ENCODE measurements at regions not wholly inside any gene's neighbourhood (a gene's known extent, or its start where the extent isn't known, plus 50 kb on each side); places are given as distances from the start of the nearest gene placed in this dataset.

DNA sequence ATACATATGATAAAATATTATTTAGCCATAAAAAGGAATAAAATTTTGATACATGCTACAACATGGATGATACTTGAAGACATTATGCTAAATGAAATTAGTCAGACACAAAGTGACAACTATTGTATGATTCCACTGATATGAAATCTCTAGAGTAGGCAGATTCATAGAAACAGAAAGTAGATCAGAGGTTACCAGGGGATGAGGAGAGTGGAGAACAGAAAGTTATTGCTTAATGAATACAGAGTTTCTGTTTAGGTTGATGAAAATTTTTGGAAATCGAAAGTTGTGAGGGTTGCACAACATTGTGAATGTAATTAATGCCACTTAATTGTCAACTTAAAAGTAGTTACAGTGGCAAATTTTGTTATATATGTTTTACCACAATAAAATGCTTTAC lies 315.7 kb upstream of the USP25 start:
- TF ChIP-seq GABPA (IDR thresholded peaks at IDR 0.05; ENCODE audit: low read depth), result no peak
- TF ChIP-seq, protein P1, sequence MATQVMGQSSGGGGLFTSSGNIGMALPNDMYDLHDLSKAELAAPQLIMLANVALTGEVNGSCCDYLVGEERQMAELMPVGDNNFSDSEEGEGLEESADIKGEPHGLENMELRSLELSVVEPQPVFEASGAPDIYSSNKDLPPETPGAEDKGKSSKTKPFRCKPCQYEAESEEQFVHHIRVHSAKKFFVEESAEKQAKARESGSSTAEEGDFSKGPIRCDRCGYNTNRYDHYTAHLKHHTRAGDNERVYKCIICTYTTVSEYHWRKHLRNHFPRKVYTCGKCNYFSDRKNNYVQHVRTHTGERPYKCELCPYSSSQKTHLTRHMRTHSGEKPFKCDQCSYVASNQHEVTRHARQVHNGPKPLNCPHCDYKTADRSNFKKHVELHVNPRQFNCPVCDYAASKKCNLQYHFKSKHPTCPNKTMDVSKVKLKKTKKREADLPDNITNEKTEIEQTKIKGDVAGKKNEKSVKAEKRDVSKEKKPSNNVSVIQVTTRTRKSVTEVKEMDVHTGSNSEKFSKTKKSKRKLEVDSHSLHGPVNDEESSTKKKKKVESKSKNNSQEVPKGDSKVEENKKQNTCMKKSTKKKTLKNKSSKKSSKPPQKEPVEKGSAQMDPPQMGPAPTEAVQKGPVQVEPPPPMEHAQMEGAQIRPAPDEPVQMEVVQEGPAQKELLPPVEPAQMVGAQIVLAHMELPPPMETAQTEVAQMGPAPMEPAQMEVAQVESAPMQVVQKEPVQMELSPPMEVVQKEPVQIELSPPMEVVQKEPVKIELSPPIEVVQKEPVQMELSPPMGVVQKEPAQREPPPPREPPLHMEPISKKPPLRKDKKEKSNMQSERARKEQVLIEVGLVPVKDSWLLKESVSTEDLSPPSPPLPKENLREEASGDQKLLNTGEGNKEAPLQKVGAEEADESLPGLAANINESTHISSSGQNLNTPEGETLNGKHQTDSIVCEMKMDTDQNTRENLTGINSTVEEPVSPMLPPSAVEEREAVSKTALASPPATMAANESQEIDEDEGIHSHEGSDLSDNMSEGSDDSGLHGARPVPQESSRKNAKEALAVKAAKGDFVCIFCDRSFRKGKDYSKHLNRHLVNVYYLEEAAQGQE (IDR thresholded peaks at IDR 0.05; ENCODE audit: insufficient replicate concordance, low read depth), result no peak
- no peak for TF ChIP-seq POLR2AphosphoS5 (IDR thresholded peaks at IDR 0.05; ENCODE audit: low read depth)
- TF ChIP-seq, protein P2, sequence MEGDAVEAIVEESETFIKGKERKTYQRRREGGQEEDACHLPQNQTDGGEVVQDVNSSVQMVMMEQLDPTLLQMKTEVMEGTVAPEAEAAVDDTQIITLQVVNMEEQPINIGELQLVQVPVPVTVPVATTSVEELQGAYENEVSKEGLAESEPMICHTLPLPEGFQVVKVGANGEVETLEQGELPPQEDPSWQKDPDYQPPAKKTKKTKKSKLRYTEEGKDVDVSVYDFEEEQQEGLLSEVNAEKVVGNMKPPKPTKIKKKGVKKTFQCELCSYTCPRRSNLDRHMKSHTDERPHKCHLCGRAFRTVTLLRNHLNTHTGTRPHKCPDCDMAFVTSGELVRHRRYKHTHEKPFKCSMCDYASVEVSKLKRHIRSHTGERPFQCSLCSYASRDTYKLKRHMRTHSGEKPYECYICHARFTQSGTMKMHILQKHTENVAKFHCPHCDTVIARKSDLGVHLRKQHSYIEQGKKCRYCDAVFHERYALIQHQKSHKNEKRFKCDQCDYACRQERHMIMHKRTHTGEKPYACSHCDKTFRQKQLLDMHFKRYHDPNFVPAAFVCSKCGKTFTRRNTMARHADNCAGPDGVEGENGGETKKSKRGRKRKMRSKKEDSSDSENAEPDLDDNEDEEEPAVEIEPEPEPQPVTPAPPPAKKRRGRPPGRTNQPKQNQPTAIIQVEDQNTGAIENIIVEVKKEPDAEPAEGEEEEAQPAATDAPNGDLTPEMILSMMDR (IDR thresholded peaks at IDR 0.05; ENCODE audit: insufficient read depth, low read length), result no peak
- no peak for TF ChIP-seq SPI1 (IDR thresholded peaks at IDR 0.05; ENCODE audit: borderline replicate concordance, low read depth)
- H3K27ac ChIP-seq (replicated peaks), result no peak overlapping the region
- H3K4me3 ChIP-seq (replicated peaks; ENCODE audit: insufficient read depth, low read length), result no peak overlapping the region
- DNase-seq (ENCODE audit: low read depth in 1 of 2, low spot score in 1 of 2), result no peak
- no peaks in the 10 kb centered on the region for H3K27me3 ChIP-seq (ENCODE audit: insufficient read depth, poor library complexity, severe bottlenecking)

DNA sequence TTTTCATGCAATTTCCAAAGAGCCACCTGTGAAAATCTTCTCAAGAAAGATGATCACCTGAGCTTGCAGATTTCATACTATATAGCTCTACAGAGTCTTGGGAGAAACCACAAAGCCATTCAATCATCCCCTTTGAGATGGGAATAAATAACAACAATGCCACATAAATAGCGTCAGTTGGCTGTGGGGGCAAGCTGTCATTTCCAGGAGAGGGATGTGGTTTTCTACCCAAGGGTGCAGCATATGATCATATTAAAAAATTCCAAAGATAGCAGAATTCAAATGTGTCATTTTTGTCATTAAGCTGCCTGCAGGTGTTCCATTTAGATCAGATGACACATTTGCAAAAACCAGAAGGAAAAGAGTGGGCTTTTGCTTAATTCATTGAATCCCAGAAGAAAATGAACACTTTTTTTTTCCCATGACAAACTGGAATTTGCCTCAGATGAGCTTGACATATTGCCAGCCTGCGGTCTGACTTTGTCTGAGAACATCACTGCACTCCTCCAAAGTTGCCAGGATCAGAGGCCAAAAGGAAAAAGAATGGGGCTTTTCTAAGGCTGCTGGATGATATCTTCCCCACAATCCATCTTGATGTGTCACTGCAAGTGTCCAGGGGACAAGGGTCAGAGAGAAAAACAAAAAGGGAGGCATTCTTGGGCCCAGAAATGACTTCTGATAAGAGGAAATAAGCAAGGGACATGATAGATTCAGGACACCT lies 314.1 kb upstream of the USP25 start:
- Histone ChIP-seq H3K27ac (replicated peaks) (no peak overlapping the region), H3K27me3 (ENCODE audit: insufficient read depth, poor library complexity, severe bottlenecking) (no peaks in the 10 kb centered on the region), H3K4me3 (replicated peaks; ENCODE audit: insufficient read depth, low read length) (no peak overlapping the region)
- DNase-seq (ENCODE audit: low read depth in 1 of 2, low spot score in 1 of 2), result no peak
- TF ChIP-seq, protein P2 (IDR thresholded peaks at IDR 0.05; ENCODE audit: insufficient read depth, low read length), result no peak
- TF ChIP-seq, protein P1 (IDR thresholded peaks at IDR 0.05; ENCODE audit: insufficient replicate concordance, low read depth), result no peak
- TF ChIP-seq POLR2AphosphoS5 (IDR thresholded peaks at IDR 0.05; ENCODE audit: low read depth) (no peak), SPI1 (IDR thresholded peaks at IDR 0.05; ENCODE audit: borderline replicate concordance, low read depth) (no peak)

DNA sequence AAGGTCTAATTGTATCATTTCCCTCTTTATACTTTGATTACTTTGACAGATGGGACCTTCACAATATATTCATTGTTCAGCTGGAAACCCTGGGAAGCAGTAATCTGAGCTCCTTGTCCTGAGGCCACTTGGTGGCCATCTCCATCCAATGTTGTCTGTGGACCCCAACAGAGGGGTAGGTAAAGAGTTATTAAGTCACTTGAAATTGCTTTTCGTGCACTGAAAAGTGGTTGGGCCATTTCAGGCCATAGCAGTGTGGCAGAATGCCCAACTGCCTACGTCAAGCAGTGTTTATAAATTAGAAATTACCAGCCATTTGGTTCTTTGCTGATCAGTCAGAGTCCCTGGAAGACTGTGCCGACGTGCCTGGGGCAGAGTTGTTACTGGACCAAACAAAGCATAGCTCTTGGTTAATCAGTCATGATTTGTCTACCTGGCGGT lies 308.3 kb upstream of the USP25 start:
- TF ChIP-seq, protein P1 (IDR thresholded peaks at IDR 0.05; ENCODE audit: insufficient replicate concordance, low read depth), result no peak
- TF ChIP-seq, protein P2 (IDR thresholded peaks at IDR 0.05; ENCODE audit: insufficient read depth, low read length), result no peak
- TF ChIP-seq SPI1 (IDR thresholded peaks at IDR 0.05; ENCODE audit: borderline replicate concordance, low read depth) (no peak), GABPA (IDR thresholded peaks at IDR 0.05; ENCODE audit: low read depth) (no peak)
- no peak for DNase-seq (ENCODE audit: low read depth in 1 of 2, low spot score in 1 of 2)

More for the DNA sequence above, 308.3 kb upstream of the USP25 start:
- Histone ChIP-seq H3K27ac (replicated peaks) (no peak overlapping the region), H3K4me3 (replicated peaks; ENCODE audit: insufficient read depth, low read length) (no peak overlapping the region), H3K27me3 (ENCODE audit: insufficient read depth, poor library complexity, severe bottlenecking) (no peaks in the 10 kb centered on the region)
